Effector memory CD8-positive, alpha-beta T cell (primary cell): ENCODE measurements at regions not wholly inside any gene's neighbourhood (a gene's known extent, or its start where the extent isn't known, plus 50 kb on each side); places are given as distances from the start of the nearest gene placed in this dataset.

Experiments
- ATAC-seq: fragments of 150-1000 bp; cut with Tn5 transposase; replicated peaks from 2 replicates; pipeline ENCODE4 v1.10.0; 2021; ENCODE audit warnings: mild to moderate bottlenecking, moderate library complexity
- DNase-seq, 3 experiments: peaks; one replicate each; pipeline ENCODE4 v3.0.0; 2021
- H3K27ac Mint-ChIP-seq, 2 donors: one replicate each; pipeline ENCODE4 v1.8.0; 2022; ENCODE audit warnings: mild to moderate bottlenecking in 2 of 2, mixed read lengths in 2 of 2, moderate library complexity in 2 of 2
- H3K27me3 Mint-ChIP-seq, 2 donors: one replicate each; pipeline ENCODE4 v1.8.0; 2022; ENCODE audit warnings: mixed read lengths in 2 of 2
- H3K36me3 Mint-ChIP-seq: one replicate; pipeline ENCODE4 v1.8.0; 2022; ENCODE audit warnings: mild to moderate bottlenecking, moderate library complexity, mixed read lengths; ENCODE audit not compliant: insufficient read depth
- H3K4me1 Mint-ChIP-seq, 2 donors: one replicate each; pipeline ENCODE4 v1.8.0; 2022; ENCODE audit warnings: low read depth in 2 of 2, mixed read lengths in 2 of 2
- H3K4me3 Mint-ChIP-seq, 2 donors: one replicate each; pipeline ENCODE4 v1.8.0; 2022; ENCODE audit warnings: mild to moderate bottlenecking in 2 of 2, mixed read lengths in 2 of 2, moderate library complexity in 2 of 2
- H3K9me3 Mint-ChIP-seq, 2 donors: one replicate each; pipeline ENCODE4 v1.8.0; 2022; ENCODE audit warnings: mixed read lengths in 2 of 2

DNA sequence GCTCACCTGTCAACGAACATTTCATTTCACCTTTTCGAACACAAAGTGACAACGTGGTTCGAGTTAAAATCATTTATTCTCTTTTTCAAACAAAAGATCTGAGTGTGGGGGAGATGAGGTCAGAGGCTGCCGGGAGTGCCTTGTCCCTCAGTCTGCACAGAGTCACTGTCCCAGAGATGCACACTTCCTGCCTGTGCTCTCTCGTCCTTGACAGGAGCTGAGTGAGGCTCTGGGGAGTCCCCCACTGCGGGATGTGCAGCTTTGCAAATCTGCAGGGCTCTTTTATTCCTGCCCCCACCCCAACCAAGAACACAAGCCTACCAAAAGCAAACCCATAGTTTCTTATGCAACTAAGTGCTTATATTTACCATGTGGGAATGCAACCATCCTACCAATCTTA, 497.8 kb downstream of the EIPR1 start:
- Mint-ChIP-seq H3K27ac (no peak overlapping the region), H3K9me3 (peaks cover 7 to 11% of the 10 kb centered on the region in 2 donors), H3K36me3 (no peaks in the 10 kb centered on the region), H3K4me3 (no peak overlapping the region), H3K4me1 (peaks cover 0 to 2% of the 10 kb centered on the region in 2 donors), H3K27me3 (no peaks in the 10 kb centered on the region)
- ATAC-seq: no peak
- DNase-seq: no peak

GRCh38 chr2:2879071-2879470, 498.5 kb downstream of the EIPR1 start:
- Mint-ChIP-seq H3K36me3 (no peaks in the 10 kb centered on the region), H3K9me3 (peaks cover 7 to 11% of the 10 kb centered on the region in 2 donors), H3K4me1 (peaks cover 0 to 2% of the 10 kb centered on the region in 2 donors), H3K27ac (no peak overlapping the region), H3K27me3 (no peaks in the 10 kb centered on the region), H3K4me3 (no peak overlapping the region)
- ATAC-seq: no peak
- DNase-seq: no peak

GRCh38 chr2:2877427-2877826, 500.2 kb downstream of the EIPR1 start:
- Mint-ChIP-seq H3K27ac (no peak overlapping the region), H3K4me3 (no peak overlapping the region), H3K4me1 (peaks cover 0 to 2% of the 10 kb centered on the region in 2 donors), H3K36me3 (no peaks in the 10 kb centered on the region), H3K9me3 (no peaks in the 10 kb centered on the region), H3K27me3 (no peaks in the 10 kb centered on the region)
- DNase-seq (no peak), ATAC-seq (no peak)

GRCh38 chr2:2876331-2877221, 501.0 kb downstream of the EIPR1 start:
- H3K4me3 Mint-ChIP-seq: no peak overlapping the region
- H3K36me3 Mint-ChIP-seq: no peaks in the 10 kb centered on the region
- no peak for ATAC-seq
- DNase-seq: no peak
- H3K27ac Mint-ChIP-seq: no peak overlapping the region
- no peaks in the 10 kb centered on the region for H3K27me3 Mint-ChIP-seq
- no peaks in the 10 kb centered on the region for H3K9me3 Mint-ChIP-seq
- peaks cover 0 to 2% of the 10 kb centered on the region in 2 donors for H3K4me1 Mint-ChIP-seq

GRCh38 chr2:2875831-2876230, 501.8 kb downstream of the EIPR1 start:
- Mint-ChIP-seq H3K4me1 (no peaks in the 10 kb centered on the region), H3K4me3 (no peak overlapping the region), H3K36me3 (no peaks in the 10 kb centered on the region), H3K27ac (no peak overlapping the region), H3K27me3 (no peaks in the 10 kb centered on the region), H3K9me3 (no peaks in the 10 kb centered on the region)
- ATAC-seq: no peak
- no peak for DNase-seq

- Mint-ChIP-seq H3K9me3 (no peaks in the 10 kb centered on the region), H3K27ac (no peak overlapping the region), H3K27me3 (no peaks in the 10 kb centered on the region), H3K4me3 (no peak overlapping the region), H3K4me1 (no peaks in the 10 kb centered on the region), H3K36me3 (no peaks in the 10 kb centered on the region)
- no peak for ATAC-seq
- DNase-seq: no peak
Observed at GRCh38 chr2:2875296-2875695, 502.3 kb downstream of the EIPR1 start.

- H3K9me3 Mint-ChIP-seq: no peaks in the 10 kb centered on the region
- ATAC-seq: no peak
Observed at GRCh38 chr2:2874805-2875204, 502.8 kb downstream of the EIPR1 start.

DNA sequence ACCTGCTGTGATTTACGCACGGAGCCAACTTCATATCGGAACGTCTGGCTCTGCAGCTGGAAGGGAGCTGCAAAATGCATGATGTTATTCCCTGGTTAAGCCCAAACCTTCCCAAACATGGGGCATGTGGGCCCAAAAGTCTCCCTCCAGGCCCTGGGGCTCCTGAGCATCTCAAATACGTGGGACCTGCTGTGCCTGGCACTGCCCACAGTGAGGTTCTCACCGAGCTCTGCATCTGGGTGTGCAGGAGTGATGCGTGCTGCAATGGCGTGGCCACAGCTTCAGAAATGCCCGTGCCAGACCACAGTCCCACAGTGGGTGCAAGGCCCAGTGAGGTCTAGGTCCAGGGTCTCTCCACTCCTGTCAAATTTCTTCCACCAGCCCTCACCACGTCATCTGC, 503.3 kb downstream of the EIPR1 start:
- Mint-ChIP-seq H3K27ac (no peak overlapping the region), H3K27me3 (no peaks in the 10 kb centered on the region), H3K4me1 (no peaks in the 10 kb centered on the region), H3K36me3 (no peaks in the 10 kb centered on the region), H3K9me3 (no peaks in the 10 kb centered on the region), H3K4me3 (no peak overlapping the region)
- ATAC-seq (no peak), DNase-seq (no peak)

More at GRCh38 chr2:2874805-2875204, 502.8 kb downstream of the EIPR1 start:
- Mint-ChIP-seq H3K36me3 (no peaks in the 10 kb centered on the region), H3K27ac (no peak overlapping the region), H3K4me3 (no peak overlapping the region), H3K27me3 (no peaks in the 10 kb centered on the region), H3K4me1 (no peaks in the 10 kb centered on the region)
- no peak for DNase-seq

- H3K27me3 Mint-ChIP-seq: peaks cover 0 to 5% of the 10 kb centered on the region in 2 donors
- no peaks in the 10 kb centered on the region for H3K9me3 Mint-ChIP-seq
- no peak overlapping the region for H3K4me3 Mint-ChIP-seq
Observed at GRCh38 chr2:2873450-2873811, 504.2 kb downstream of the EIPR1 start.

GRCh38 chr2:2872713-2873449, 504.7 kb downstream of the EIPR1 start:
- H3K27ac Mint-ChIP-seq: no peak overlapping the region
- ATAC-seq: no peak
- no peak for DNase-seq
- no peaks in the 10 kb centered on the region for H3K4me1 Mint-ChIP-seq
- H3K27me3 Mint-ChIP-seq: peaks cover 0 to 5% of the 10 kb centered on the region in 2 donors
- H3K9me3 Mint-ChIP-seq: no peaks in the 10 kb centered on the region
- no peaks in the 10 kb centered on the region for H3K36me3 Mint-ChIP-seq
- H3K4me3 Mint-ChIP-seq: no peak overlapping the region

More at GRCh38 chr2:2873450-2873811, 504.2 kb downstream of the EIPR1 start:
- DNase-seq: no peak
- Mint-ChIP-seq H3K27ac (no peak overlapping the region), H3K4me1 (no peaks in the 10 kb centered on the region), H3K36me3 (no peaks in the 10 kb centered on the region)
- no peak for ATAC-seq

- H3K4me3 Mint-ChIP-seq: no peak overlapping the region
- no peaks in the 10 kb centered on the region for H3K36me3 Mint-ChIP-seq
- H3K4me1 Mint-ChIP-seq: no peaks in the 10 kb centered on the region
- no peak overlapping the region for H3K27ac Mint-ChIP-seq
- no peak for ATAC-seq
- no peak for DNase-seq
- peaks cover 0 to 5% of the 10 kb centered on the region in 2 donors for H3K27me3 Mint-ChIP-seq
- no peaks in the 10 kb centered on the region for H3K9me3 Mint-ChIP-seq
Observed at GRCh38 chr2:2872309-2872617, 505.4 kb downstream of the EIPR1 start.

GRCh38 chr2:2871480-2872308, 505.9 kb downstream of the EIPR1 start:
- Mint-ChIP-seq H3K4me3 (no peak overlapping the region), H3K36me3 (no peaks in the 10 kb centered on the region), H3K4me1 (no peaks in the 10 kb centered on the region), H3K27me3 (peaks cover 0 to 5% of the 10 kb centered on the region in 2 donors), H3K9me3 (no peaks in the 10 kb centered on the region), H3K27ac (no peak overlapping the region)
- no peak for ATAC-seq
- DNase-seq: no peak

DNA sequence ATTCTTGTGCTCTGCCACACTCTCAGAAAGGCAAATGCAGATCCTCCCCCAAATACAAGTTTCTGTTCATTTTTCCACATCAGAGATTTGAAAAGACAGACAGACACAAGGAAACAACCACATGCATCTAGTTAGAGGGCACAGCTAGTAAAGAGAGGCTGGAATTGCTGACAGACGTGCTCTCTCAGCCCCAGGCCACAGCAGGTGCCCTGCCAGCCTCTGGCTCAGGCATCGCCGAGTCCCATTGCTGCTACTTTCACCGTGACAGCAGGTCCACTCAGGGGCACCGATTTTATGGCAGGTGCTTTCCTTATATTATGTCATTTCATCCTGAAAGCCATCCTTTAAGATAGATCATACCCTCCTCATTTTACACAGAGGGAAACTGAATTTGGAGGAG, 507.5 kb downstream of the EIPR1 start:
- Mint-ChIP-seq H3K27me3 (peaks cover 0 to 5% of the 10 kb centered on the region in 2 donors), H3K4me3 (no peak overlapping the region), H3K27ac (no peak overlapping the region), H3K36me3 (no peaks in the 10 kb centered on the region), H3K9me3 (no peaks in the 10 kb centered on the region), H3K4me1 (no peaks in the 10 kb centered on the region)
- DNase-seq (no peak), ATAC-seq (no peak)
